ENCODE measurements at regions not wholly inside any gene's neighbourhood (a gene's known extent, or its start where the extent isn't known, plus 50 kb on each side); places are given as distances from the start of the nearest gene placed in this dataset.

DNA sequence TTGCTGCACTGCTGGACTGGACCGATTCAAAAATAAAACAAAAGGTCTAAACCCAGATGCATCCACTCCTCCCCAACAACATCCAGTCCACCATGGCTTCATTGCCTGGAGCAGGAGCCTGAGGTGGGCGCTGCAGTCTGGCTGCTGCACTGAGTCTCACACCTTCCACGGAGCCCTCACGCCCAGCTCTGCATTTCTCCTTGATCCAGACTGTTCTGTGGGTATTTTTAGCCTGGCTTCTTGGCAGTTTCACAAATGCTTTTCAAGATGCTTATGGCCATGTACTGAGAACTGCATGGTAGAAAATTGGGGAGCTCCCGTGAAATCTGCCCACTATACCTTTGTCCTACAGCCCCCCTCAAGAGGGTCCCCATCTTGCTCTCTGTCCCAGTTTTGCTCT, 53.3 kb upstream of the JAM3 start:
- Histone ChIP-seq H3K9ac (ENCODE audit: low read length) (no peak overlapping the region), H3K4me3 (replicated peaks in 1 of 2; ENCODE audit: low read depth in 1 of 2, low read length in 2 of 2) (no peak overlapping the region), H3K27me3 (ENCODE audit: insufficient read depth, low read length) (peaks cover 91% of the 10 kb centered on the region), H3K79me2 (ENCODE audit: insufficient read depth, low read length) (no peaks in the 10 kb centered on the region), H2AFZ (ENCODE audit: low read depth, low read length, poor library complexity, severe bottlenecking) (no peak overlapping the region), H4K20me1 (ENCODE audit: insufficient read depth) (no peaks in the 10 kb centered on the region), H3K27ac (ENCODE audit: low read depth, low read length) (no peak overlapping the region), H3K4me1 (ENCODE audit: control insufficient read depth in 1 of 2, insufficient read depth in 2 of 2, low read length in 2 of 2) (no peaks in the 10 kb centered on the region), H3K9me2 (ENCODE audit: insufficient read depth) (no peaks in the 10 kb centered on the region), H3K4me2 (ENCODE audit: low read length) (no peak overlapping the region), H3K9me3 (ENCODE audit: control insufficient read depth in 1 of 2, insufficient read depth in 1 of 2, low read depth in 1 of 2, low read length in 2 of 2) (no peaks in the 10 kb centered on the region), H3K36me3 (ENCODE audit: control insufficient read depth in 1 of 2, insufficient read depth in 2 of 2, low read length in 2 of 2) (no peaks in the 10 kb centered on the region)
- TF ChIP-seq, protein P1, sequence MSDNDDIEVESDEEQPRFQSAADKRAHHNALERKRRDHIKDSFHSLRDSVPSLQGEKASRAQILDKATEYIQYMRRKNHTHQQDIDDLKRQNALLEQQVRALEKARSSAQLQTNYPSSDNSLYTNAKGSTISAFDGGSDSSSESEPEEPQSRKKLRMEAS (IDR thresholded peaks at IDR 0.05), result no peak
- no peak for TF ChIP-seq ZNF274 (IDR thresholded peaks at IDR 0.05; ENCODE audit: low read depth, low read length)
- no peak for TF ChIP-seq FOSL1 (IDR thresholded peaks at IDR 0.05; ENCODE audit: low read depth)
- TF ChIP-seq ZFX (IDR thresholded peaks at IDR 0.05), result no peak
- TF ChIP-seq RAD21 (IDR thresholded peaks at IDR 0.05; ENCODE audit: low read depth), result no peak
- TF ChIP-seq YY1 (IDR thresholded peaks at IDR 0.05; ENCODE audit: extremely low read depth, insufficient replicate concordance, low read depth, low read length), result no peak
- no peak for TF ChIP-seq ELF1 (IDR thresholded peaks at IDR 0.05; ENCODE audit: borderline replicate concordance, low read depth)
- TF ChIP-seq, protein P2, sequence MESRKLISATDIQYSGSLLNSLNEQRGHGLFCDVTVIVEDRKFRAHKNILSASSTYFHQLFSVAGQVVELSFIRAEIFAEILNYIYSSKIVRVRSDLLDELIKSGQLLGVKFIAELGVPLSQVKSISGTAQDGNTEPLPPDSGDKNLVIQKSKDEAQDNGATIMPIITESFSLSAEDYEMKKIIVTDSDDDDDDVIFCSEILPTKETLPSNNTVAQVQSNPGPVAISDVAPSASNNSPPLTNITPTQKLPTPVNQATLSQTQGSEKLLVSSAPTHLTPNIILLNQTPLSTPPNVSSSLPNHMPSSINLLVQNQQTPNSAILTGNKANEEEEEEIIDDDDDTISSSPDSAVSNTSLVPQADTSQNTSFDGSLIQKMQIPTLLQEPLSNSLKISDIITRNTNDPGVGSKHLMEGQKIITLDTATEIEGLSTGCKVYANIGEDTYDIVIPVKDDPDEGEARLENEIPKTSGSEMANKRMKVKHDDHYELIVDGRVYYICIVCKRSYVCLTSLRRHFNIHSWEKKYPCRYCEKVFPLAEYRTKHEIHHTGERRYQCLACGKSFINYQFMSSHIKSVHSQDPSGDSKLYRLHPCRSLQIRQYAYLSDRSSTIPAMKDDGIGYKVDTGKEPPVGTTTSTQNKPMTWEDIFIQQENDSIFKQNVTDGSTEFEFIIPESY (IDR thresholded peaks at IDR 0.05; ENCODE audit: extremely low read depth, insufficient replicate concordance, low read length), result no peak
- TF ChIP-seq JUND (IDR thresholded peaks at IDR 0.05), result no peak
- TF ChIP-seq SRF (IDR thresholded peaks at IDR 0.05; ENCODE audit: low read depth), result no peak
- BruUV-seq (replicated peaks), result no TSS peak
- RAD21 ChIA-PET (ENCODE audit: low non-redundant PET in 1 of 2, low total read pairs in 2 of 2, uncharacterized antibody in 2 of 2, unreplicated experiment in 2 of 2), result no interaction called here
- intact Hi-C loops (cut with micrococcal nuclease), result no loop called here
- POLR2A ChIA-PET, result no interaction called here
- no peak for DNase-seq (ENCODE audit: low read depth, low spot score)
- ATAC-seq, result no peak
- CTCF ChIA-PET, result no interaction called here

All from HCT116 (cell line).